VCaP (cell line): ENCODE measurements at regions not wholly inside any gene's neighbourhood (a gene's known extent, or its start where the extent isn't known, plus 50 kb on each side); places are given as distances from the start of the nearest gene placed in this dataset.

ENCODE experiments used
- H3K27ac ChIP-seq: fragments of 450-650 bp; 2 replicates; pipeline ENCODE4 v1.5.1; 2017
- TF ChIP-seq, protein P1 (sequence below): fragments of 450-650 bp; conservative IDR thresholded peaks from 2 replicates; pipeline ENCODE4 v1.5.1; 2017; ENCODE audit warnings: mild to moderate bottlenecking, moderate library complexity

DNA sequence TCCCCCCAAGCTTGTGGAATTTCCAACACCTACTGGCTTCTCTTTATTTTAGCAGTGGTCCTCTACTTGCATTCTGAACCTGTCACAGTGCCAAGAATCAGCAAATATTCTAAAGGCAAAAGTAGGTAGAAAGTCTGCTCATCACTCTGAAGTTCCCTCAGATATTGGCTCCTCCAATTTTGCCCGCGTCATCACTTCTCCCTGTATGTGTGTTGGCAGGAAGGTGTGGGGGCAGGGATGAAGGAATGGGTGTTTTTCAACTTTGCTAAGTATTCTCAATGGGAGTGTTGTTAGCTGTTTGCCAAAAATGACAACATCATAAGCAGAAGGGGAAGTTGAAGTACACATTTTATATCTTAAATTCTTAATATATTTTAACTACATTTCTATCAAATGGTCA, 226.2 kb downstream of the POLR1F start:
- no peak overlapping the region for H3K27ac ChIP-seq
- TF ChIP-seq, protein P1, sequence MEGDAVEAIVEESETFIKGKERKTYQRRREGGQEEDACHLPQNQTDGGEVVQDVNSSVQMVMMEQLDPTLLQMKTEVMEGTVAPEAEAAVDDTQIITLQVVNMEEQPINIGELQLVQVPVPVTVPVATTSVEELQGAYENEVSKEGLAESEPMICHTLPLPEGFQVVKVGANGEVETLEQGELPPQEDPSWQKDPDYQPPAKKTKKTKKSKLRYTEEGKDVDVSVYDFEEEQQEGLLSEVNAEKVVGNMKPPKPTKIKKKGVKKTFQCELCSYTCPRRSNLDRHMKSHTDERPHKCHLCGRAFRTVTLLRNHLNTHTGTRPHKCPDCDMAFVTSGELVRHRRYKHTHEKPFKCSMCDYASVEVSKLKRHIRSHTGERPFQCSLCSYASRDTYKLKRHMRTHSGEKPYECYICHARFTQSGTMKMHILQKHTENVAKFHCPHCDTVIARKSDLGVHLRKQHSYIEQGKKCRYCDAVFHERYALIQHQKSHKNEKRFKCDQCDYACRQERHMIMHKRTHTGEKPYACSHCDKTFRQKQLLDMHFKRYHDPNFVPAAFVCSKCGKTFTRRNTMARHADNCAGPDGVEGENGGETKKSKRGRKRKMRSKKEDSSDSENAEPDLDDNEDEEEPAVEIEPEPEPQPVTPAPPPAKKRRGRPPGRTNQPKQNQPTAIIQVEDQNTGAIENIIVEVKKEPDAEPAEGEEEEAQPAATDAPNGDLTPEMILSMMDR = no peak

DNA sequence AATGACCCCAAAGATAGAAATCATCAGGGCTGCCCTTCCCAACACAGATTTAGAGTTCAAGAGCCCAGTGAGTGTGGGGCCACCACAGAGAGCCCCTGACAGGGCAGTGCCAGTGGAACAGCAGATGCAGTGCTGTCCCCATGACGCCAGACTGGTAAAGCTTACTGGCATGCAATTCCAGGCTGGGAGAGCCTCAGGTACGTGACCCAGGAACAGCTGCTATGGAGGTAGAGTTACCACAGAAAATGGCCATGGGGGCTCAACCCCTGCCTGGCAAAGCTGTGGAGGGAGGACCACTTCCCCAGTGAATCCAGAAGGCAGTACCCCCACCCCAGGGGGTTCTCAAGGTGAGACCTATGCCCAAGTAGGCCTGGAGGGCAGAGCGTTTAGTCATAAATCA, 228.5 kb downstream of the POLR1F start:
- H3K27ac ChIP-seq = no peak overlapping the region
- TF ChIP-seq, protein P1 = no peak

DNA sequence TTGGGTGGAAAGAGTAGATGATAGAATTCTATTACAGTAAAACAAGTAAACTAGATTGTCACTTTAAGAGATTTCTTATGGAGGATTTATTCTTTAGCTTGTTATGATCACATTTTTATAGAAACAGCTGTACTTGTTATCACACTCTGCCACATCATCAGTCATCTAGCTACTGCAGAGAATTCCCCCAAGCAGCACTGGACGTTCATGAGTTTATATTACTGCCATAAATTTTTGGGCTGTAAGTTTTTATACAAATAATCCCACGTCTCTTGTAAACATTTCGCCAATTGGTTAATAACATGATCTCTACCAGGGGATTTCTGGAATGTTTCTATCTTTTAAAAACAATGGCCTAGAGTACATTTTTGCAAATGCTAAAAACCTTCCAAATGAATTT, 238.8 kb downstream of the POLR1F start:
- TF ChIP-seq, protein P1 = no peak
- no peak overlapping the region for H3K27ac ChIP-seq

DNA sequence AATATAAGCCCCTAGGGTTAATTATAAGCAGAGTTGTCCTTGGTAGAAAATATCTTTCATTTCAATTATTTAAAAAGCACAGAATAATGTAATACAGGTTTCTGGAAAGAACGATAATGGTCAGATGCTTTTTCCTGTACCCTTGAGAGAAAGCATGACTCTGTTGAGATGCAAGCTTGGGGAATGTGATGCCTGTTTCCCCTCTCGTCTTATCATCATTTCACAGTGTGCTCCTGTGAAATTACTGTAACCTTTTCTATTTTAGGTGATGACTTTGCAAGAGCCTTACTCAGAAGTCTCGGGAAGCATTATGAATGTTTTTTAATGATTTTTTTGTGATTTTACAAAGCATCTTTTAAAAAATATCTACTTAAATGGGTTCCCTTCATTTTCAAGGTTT, 243.0 kb downstream of the POLR1F start:
- no peak overlapping the region for H3K27ac ChIP-seq
- TF ChIP-seq, protein P1 = no peak

GRCh38 chr7:19464751-19465150, 244.1 kb downstream of the POLR1F start:
- TF ChIP-seq, protein P1 = no peak
- no peak overlapping the region for H3K27ac ChIP-seq

DNA sequence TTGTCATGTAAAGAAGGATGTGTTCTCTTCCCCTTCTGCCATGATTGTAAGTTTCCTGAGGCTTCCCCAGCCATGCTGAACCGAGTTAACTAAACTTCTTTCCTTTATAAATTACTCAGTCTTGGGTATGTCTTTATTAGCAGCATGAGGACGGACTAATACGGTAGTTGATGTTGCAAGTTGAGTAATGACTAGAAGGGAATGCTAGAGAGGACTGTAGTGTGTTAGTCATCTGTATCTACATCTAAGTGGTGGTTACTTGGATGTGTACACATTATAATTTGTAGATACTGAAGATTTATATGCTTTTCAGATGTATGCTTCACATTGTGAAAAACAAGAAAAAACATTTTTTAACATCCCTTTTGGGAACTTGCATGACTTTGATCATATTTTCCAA, 244.6 kb downstream of the POLR1F start:
- TF ChIP-seq, protein P1 = no peak
- H3K27ac ChIP-seq = no peak overlapping the region

- no peak overlapping the region for H3K27ac ChIP-seq
- TF ChIP-seq, protein P1 = no peak
Measured at GRCh38 chr7:19463581-19463980, 245.3 kb downstream of the POLR1F start.

DNA sequence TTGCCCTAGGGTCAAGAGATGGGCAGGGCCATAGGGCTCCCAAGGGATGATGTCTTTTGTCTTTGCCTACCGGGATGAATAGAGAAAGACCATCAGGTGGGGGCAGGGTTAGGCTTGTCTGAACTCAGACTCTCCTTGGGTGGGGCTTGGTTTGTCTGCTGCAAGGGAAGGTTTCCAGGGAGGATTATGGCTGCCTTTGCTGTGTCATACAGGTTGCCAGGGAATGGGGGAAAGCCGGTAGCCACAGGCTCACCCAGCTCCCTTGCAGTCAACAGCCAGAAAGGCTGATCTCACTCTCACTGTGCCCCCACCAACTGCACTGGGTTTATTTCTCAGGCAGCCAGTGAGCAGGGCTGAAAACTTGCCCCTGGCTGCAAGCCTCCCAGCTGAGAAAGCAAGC, 253.2 kb downstream of the POLR1F start:
- TF ChIP-seq, protein P1 = no peak
- H3K27ac ChIP-seq = no peak overlapping the region
